KMS-11 (cell line): ENCODE measurements at regions not wholly inside any gene's neighbourhood (a gene's known extent, or its start where the extent isn't known, plus 50 kb on each side); places are given as distances from the start of the nearest gene placed in this dataset.

Source experiments
- H2AFZ ChIP-seq: fragments of 200-600 bp; sonication (generic); 2 replicates; pipeline ENCODE4 v1.6.1; 2016; ENCODE audit warnings: antibody characterized with exemption, mixed run types, low read depth
- H3K27ac ChIP-seq: fragments of 200-600 bp; sonication (generic); 2 replicates; pipeline ENCODE4 v1.6.1; 2016; ENCODE audit warnings: mild to moderate bottlenecking, mixed run types
- H3K27me3 ChIP-seq: fragments of 200-600 bp; sonication (generic); 2 replicates; pipeline ENCODE4 v1.6.1; 2017; ENCODE audit warnings: mild to moderate bottlenecking, low read depth, mixed run types, moderate library complexity; ENCODE audit not compliant: insufficient read depth
- H3K36me3 ChIP-seq: fragments of 200-600 bp; sonication (generic); 2 replicates; pipeline ENCODE4 v1.6.1; 2017; ENCODE audit warnings: mild to moderate bottlenecking, mixed run types; ENCODE audit not compliant: insufficient read depth
- H3K4me1 ChIP-seq: fragments of 200-600 bp; sonication (generic); 2 replicates; pipeline ENCODE4 v1.6.1; 2016; ENCODE audit warnings: mild to moderate bottlenecking, low read depth, mixed run types; ENCODE audit not compliant: poor library complexity, severe bottlenecking
- H3K4me2 ChIP-seq: fragments of 200-600 bp; sonication (generic); 2 replicates; pipeline ENCODE4 v1.7.0; 2016; ENCODE audit warnings: mild to moderate bottlenecking, mixed run types
- H3K4me3 ChIP-seq: fragments of 200-600 bp; sonication (generic); IDR thresholded peaks from 2 replicates; pipeline ENCODE4 v1.6.1; 2017; ENCODE audit warnings: low read depth, low read length, mixed read lengths; ENCODE audit not compliant: insufficient read depth
- H3K79me2 ChIP-seq: fragments of 200-600 bp; sonication (generic); 2 replicates; pipeline ENCODE4 v1.6.1; 2016; ENCODE audit warnings: low read depth, mixed run types; ENCODE audit not compliant: insufficient read depth
- H3K9ac ChIP-seq: fragments of 200-600 bp; sonication (generic); 2 replicates; pipeline ENCODE4 v1.6.1; 2016; ENCODE audit warnings: mild to moderate bottlenecking, mixed run types
- H4K20me1 ChIP-seq: fragments of 200-600 bp; sonication (generic); 2 replicates; pipeline ENCODE4 v1.6.1; 2016; ENCODE audit warnings: mild to moderate bottlenecking, mixed run types; ENCODE audit not compliant: insufficient read depth
- CTCF ChIP-seq: fragments of 200-600 bp; sonication (generic); conservative IDR thresholded peaks from 2 replicates; pipeline ENCODE4 v1.6.1; 2017; ENCODE audit warnings: low read depth, mild to moderate bottlenecking, antibody characterized with exemption, low read length, moderate library complexity, mixed read lengths

DNA sequence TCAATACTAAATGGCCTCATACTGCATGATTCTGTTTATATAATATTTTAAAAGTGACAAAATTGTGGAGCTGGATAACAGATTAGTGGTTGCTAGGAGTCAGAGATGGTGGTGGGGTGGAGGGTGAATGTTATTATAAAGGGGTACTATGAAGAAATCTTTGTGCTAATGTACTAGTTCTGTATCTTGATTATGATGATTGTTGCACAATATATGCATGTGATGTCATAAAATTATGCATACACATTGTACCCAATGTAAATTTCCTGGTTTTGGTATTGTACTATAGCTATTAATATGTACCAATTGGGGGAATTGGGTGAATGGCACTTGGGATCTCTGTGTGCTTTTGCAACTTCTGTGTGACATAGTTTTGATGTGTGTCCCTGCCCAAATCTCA, 112.2 kb downstream of the TMEM26 start:
- no peaks in the 10 kb centered on the region for H3K4me1 ChIP-seq
- H2AFZ ChIP-seq: no peak overlapping the region
- H3K36me3 ChIP-seq: no peaks in the 10 kb centered on the region
- H3K27me3 ChIP-seq: no peaks in the 10 kb centered on the region
- no peak overlapping the region for H3K4me2 ChIP-seq
- H3K27ac ChIP-seq: no peak overlapping the region
- no peak overlapping the region for H3K4me3 ChIP-seq
- H3K79me2 ChIP-seq: no peaks in the 10 kb centered on the region
- H4K20me1 ChIP-seq: no peaks in the 10 kb centered on the region
- no peak for TF ChIP-seq CTCF
- no peak overlapping the region for H3K9ac ChIP-seq

- H3K4me3 ChIP-seq: no peak overlapping the region
- no peak overlapping the region for H3K4me2 ChIP-seq
- H3K79me2 ChIP-seq: no peaks in the 10 kb centered on the region
- H4K20me1 ChIP-seq: no peaks in the 10 kb centered on the region
- TF ChIP-seq CTCF: no peak
- H3K9ac ChIP-seq: no peak overlapping the region
- H3K27ac ChIP-seq: no peak overlapping the region
- H3K27me3 ChIP-seq: no peaks in the 10 kb centered on the region
- no peaks in the 10 kb centered on the region for H3K4me1 ChIP-seq
- no peaks in the 10 kb centered on the region for H3K36me3 ChIP-seq
- H2AFZ ChIP-seq: no peak overlapping the region
Measured at GRCh38 chr10:61338146-61338545, 115.0 kb downstream of the TMEM26 start.

DNA sequence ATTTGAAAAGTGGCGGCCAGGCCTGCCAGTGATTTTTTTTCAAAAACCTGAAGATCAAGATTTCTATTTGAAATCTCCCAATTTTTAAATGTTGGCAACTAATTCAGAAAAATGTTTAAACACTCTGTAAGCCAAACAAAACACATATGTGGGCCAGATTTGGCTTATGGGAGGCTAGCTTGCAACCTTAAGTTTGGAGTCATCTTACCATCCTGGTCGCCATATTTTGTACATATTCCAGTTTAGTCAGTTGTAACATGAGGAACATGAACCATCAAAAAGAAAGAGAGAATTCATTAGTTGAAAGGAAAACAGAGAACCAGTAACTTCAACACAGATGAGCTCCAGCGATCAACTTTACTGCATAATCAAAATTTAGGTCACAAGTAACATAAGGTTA, 115.4 kb downstream of the TMEM26 start:
- Histone ChIP-seq H3K4me1 (no peaks in the 10 kb centered on the region), H3K36me3 (no peaks in the 10 kb centered on the region), H4K20me1 (no peaks in the 10 kb centered on the region), H3K27me3 (no peaks in the 10 kb centered on the region), H3K4me2 (no peak overlapping the region), H3K9ac (no peak overlapping the region), H3K79me2 (no peaks in the 10 kb centered on the region), H2AFZ (no peak overlapping the region), H3K27ac (no peak overlapping the region), H3K4me3 (no peak overlapping the region)
- TF ChIP-seq CTCF: no peak

DNA sequence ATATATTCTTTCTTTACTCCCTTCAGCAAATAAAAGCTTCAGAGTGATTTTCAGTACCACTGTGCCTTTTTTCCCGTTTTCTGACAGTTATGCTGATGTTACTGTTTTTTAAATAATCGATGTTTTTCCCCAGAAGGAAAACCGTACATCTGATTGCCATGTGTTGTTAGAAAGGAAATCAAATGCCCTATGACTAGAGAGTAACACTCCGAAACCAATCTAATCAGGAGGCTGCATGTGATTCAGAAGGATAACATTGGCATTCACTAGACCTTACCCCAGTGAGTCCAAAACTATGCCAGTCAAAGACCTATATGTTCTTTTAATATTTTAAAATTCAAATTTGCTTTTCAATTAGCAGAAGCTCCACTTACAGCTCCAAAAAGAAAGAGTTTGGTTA, 116.3 kb downstream of the TMEM26 start:
- Histone ChIP-seq H2AFZ (no peak overlapping the region), H3K36me3 (no peaks in the 10 kb centered on the region), H3K9ac (no peak overlapping the region), H3K4me2 (no peak overlapping the region), H3K27ac (no peak overlapping the region), H3K4me1 (no peaks in the 10 kb centered on the region), H3K27me3 (no peaks in the 10 kb centered on the region), H3K4me3 (no peak overlapping the region), H3K79me2 (no peaks in the 10 kb centered on the region), H4K20me1 (no peaks in the 10 kb centered on the region)
- TF ChIP-seq CTCF: no peak

DNA sequence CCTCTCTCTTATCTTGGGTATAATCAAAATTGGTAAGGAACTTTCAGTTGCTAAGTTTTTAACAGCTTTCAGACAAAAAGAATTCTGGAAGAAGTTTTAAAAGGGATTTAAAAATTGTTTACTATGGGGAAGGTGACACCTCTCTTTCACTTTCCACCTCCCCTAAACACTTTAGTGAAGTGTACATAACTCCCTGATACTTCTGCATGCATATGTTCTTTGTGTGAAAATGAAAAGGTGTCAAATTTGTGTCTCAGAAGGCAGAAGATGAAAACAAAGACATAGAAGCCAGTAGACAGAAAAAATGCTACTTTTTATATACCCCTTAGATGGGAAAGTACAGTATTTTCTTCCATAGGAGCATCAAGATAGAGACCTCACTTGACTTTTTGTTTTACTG, 117.8 kb downstream of the TMEM26 start:
- no peaks in the 10 kb centered on the region for H3K79me2 ChIP-seq
- no peak overlapping the region for H3K4me3 ChIP-seq
- TF ChIP-seq CTCF: no peak
- no peaks in the 10 kb centered on the region for H4K20me1 ChIP-seq
- no peaks in the 10 kb centered on the region for H3K4me1 ChIP-seq
- H3K27me3 ChIP-seq: no peaks in the 10 kb centered on the region
- H3K36me3 ChIP-seq: no peaks in the 10 kb centered on the region
- no peak overlapping the region for H2AFZ ChIP-seq
- no peak overlapping the region for H3K4me2 ChIP-seq
- H3K27ac ChIP-seq: no peak overlapping the region
- H3K9ac ChIP-seq: no peak overlapping the region
